SH-SY5Y (cell line): ENCODE measurements at regions not wholly inside any gene's neighbourhood (a gene's known extent, or its start where the extent isn't known, plus 50 kb on each side); places are given as distances from the start of the nearest gene placed in this dataset.

ENCODE experiments used
- GATA2 ChIP-seq: IDR thresholded peaks from 2 replicates; pipeline ENCODE4 v1.6.1; 2011; ENCODE audit warnings: mild to moderate bottlenecking, low read depth, low read length
- GATA3 ChIP-seq: IDR thresholded peaks from 2 replicates; pipeline ENCODE4 v1.6.1; 2011; ENCODE audit warnings: low read depth, mild to moderate bottlenecking, low read length, moderate library complexity

DNA sequence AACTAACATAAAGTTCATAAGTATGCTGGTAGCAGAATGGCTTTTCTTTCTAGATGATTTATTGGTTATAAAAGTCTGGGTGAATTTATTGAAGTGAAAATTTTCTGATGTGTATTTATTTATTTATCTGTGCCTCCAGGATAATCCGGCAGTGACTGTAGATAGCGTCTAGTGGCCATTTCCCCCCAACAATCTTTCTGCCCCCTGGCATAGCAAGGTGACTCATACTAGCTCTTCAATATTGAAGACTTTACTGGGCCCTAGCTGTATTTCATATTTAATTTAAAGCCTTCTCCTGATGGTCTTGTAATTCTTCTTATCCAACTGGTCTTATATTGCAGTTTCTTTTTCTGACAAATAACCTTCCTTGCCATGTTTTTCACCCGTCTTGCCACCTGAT, 154.1 kb upstream of the SGK1 start:
- TF ChIP-seq GATA2 (no peak), GATA3 (no peak)
